Tibial artery (tissue), 4 donors: ENCODE measurements at regions not wholly inside any gene's neighbourhood (a gene's known extent, or its start where the extent isn't known, plus 50 kb on each side); places are given as distances from the start of the nearest gene placed in this dataset.

Experiments
- DNase-seq, 2 donors: peaks; one replicate each; pipeline ENCODE4 v3.0.0-alpha.2; 2019
- H3K27ac ChIP-seq, 2 donors: fragments of 200-600 bp; sonication (generic) in 1 of 2; 1 replicate in 1 of 2; 2 replicates in 1 of 2; pipeline ENCODE4 v1.5.1; 2018 to 2019; ENCODE audit warnings: mild to moderate bottlenecking in 1 of 2
- H3K27me3 ChIP-seq, 2 donors: fragments of 200-600 bp; sonication (generic) in 1 of 2; one replicate each; pipeline versions ENCODE4 v1.5.1 to v1.6.0; 2016 to 2019
- H3K36me3 ChIP-seq, 3 donors: fragments of 200-600 bp; sonication (generic) in 2 of 3; one replicate each; pipeline ENCODE4 v1.5.1; 2016 to 2019; ENCODE audit warnings: mild to moderate bottlenecking in 2 of 3
- H3K4me1 ChIP-seq, 4 donors: fragments of 200-600 bp; sonication (generic) in 2 of 4; 1 replicate in 3 of 4; 2 replicates in 1 of 4; pipeline ENCODE4 v1.5.1; 2016 to 2019
- H3K4me3 ChIP-seq, 2 donors: fragments of 200-600 bp; sonication (generic) in 1 of 2; 1 replicate in 1 of 2; 2 replicates in 1 of 2; pipeline ENCODE4 v1.5.1; 2018 to 2019; ENCODE audit warnings: mild to moderate bottlenecking in 2 of 2
- H3K9me3 ChIP-seq, 3 donors: fragments of 200-600 bp; sonication (generic) in 1 of 3; one replicate each; pipeline ENCODE4 v1.5.1; 2016 to 2019
- CTCF ChIP-seq, 2 experiments: fragments of 200-600 bp in 1 of 2; fragments of 450-650 bp in 1 of 2; IDR thresholded peaks; one replicate each; pipeline ENCODE4 v1.5.1; 2017 to 2019; ENCODE audit warnings: antibody characterized with exemption in 2 of 2, mild to moderate bottlenecking in 1 of 2, moderate library complexity in 1 of 2
- intact Hi-C: fragments of 100-400 bp; cut with DNase I; formaldehyde crosslinking; loops from one replicate; pipeline ENCODE4 v1.15.0; 2023; ENCODE audit warnings: low total_unique reads

- Histone ChIP-seq H3K27ac (no peak overlapping the region), H3K27me3 (no peaks in the 10 kb centered on the region), H3K36me3 (no peaks in the 10 kb centered on the region), H3K9me3 (peaks cover 0 to 4% (median 0%) of the 10 kb centered on the region in 3 donors), H3K4me3 (no peak overlapping the region), H3K4me1 (no peaks in the 10 kb centered on the region)
- TF ChIP-seq CTCF (IDR thresholded peaks at IDR 0.05), result no peak
- DNase-seq, result no peak
- intact Hi-C loops, result no loop called here
These were observed 133.7 kb upstream of the CTTNBP2 start for GRCh38 chr7:118006979-118007378.

DNA sequence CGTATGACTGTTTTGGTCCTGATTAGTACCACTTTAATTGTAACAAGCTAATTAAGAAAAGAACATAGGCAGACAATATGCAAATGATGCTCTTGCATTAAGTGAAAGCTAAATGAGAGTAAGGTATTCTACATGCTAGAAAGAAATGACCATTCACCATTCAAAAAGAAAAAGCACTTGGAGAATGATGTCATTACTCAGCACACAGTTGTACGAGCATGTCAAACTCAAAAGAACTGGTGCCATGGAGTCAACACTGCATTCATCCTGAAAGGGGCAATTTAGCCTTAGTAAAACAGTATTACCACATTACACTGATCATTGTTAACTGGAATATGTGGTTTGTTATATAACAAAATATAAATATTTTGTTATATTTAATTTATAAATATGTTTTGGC is 136.2 kb upstream of the CTTNBP2 start:
- TF ChIP-seq CTCF (IDR thresholded peaks at IDR 0.05), result no peak
- no peak for DNase-seq
- Histone ChIP-seq H3K27ac (no peak overlapping the region), H3K27me3 (no peaks in the 10 kb centered on the region), H3K4me1 (no peaks in the 10 kb centered on the region), H3K9me3 (peaks cover 0 to 4% (median 0%) of the 10 kb centered on the region in 3 donors), H3K4me3 (no peak overlapping the region), H3K36me3 (no peaks in the 10 kb centered on the region)
- intact Hi-C loops, result no loop called here

- no peak for TF ChIP-seq CTCF (IDR thresholded peaks at IDR 0.05)
- H3K36me3 ChIP-seq, result no peaks in the 10 kb centered on the region
- no peaks in the 10 kb centered on the region for H3K4me1 ChIP-seq
- no peak overlapping the region for H3K27ac ChIP-seq
- DNase-seq, result no peak
- H3K4me3 ChIP-seq, result no peak overlapping the region
- peaks cover 0 to 4% (median 0%) of the 10 kb centered on the region in 3 donors for H3K9me3 ChIP-seq
- intact Hi-C loops, result no loop called here
- no peaks in the 10 kb centered on the region for H3K27me3 ChIP-seq
These were observed 138.4 kb upstream of the CTTNBP2 start for GRCh38 chr7:118011652-118012051.

DNA sequence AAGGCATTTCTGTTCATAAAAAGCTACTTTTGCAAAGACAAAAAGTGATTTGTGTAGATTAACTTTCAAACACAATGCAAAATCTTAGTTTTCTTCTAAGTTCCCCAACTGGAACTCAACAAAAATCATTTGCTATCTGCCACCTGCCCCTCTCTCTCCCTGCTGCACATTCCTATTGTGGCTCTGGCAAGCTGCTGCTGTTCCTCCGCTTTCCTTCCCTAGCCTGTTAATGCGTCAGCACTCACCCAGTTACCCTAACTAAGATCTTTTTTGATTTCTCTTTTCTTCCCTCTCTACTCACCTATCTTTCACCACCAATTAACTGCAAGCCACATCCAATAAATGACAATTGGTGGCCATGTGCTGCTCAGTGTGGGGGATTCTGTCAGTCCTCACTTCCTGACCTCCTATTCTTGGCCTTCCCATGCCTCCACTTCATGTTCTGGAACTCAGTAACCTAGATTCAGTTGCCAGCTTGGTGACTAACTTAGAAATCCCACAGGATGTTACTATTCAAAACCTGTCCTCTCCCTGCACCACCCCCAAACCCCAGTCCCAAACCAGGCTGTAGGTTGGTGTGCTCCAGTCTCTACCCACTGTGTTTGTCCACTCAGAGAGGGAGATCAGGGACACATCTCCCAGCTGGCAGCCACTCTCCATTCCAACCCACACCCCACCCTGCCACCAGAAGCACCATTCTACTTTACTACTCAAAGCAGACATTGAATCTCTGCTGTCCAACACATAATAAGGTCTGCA is 140.2 kb upstream of the CTTNBP2 start:
- no peak overlapping the region for H3K27ac ChIP-seq
- intact Hi-C loops, result no loop called here
- no peak for TF ChIP-seq CTCF (IDR thresholded peaks at IDR 0.05)
- DNase-seq, result no peak
- H3K36me3 ChIP-seq, result no peaks in the 10 kb centered on the region
- H3K4me1 ChIP-seq, result no peaks in the 10 kb centered on the region
- no peak overlapping the region for H3K4me3 ChIP-seq
- H3K27me3 ChIP-seq, result no peaks in the 10 kb centered on the region
- peaks cover 0 to 5% (median 3%) of the 10 kb centered on the region in 3 donors for H3K9me3 ChIP-seq

DNA sequence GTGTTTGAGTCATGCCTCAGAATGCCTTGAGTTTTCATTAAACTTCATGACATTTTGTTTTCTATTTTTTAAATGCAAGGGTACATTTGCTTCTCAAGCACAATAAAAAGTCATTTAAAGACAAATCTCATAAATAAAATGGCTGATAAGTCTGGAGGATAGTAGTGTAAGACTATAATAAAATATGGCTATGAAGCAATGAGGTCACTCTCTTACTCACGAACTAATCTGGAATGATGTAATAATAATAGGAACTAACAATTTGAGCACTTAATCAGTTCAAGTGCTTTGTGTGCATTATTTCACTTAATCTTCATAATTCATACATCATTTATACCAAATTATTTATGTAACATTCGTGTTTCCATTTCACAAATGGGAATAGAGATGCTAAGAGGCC is 149.3 kb upstream of the CTTNBP2 start:
- H3K9me3 ChIP-seq, result peaks cover 0 to 3% (median 1%) of the 10 kb centered on the region in 3 donors
- H3K27ac ChIP-seq, result no peak overlapping the region
- H3K27me3 ChIP-seq, result no peaks in the 10 kb centered on the region
- no peak for TF ChIP-seq CTCF (IDR thresholded peaks at IDR 0.05)
- DNase-seq, result no peak
- H3K36me3 ChIP-seq, result no peaks in the 10 kb centered on the region
- intact Hi-C loops, result no loop called here
- no peaks in the 10 kb centered on the region for H3K4me1 ChIP-seq
- H3K4me3 ChIP-seq, result no peak overlapping the region
